IPS-18c (cell line): ENCODE measurements at regions not wholly inside any gene's neighbourhood (a gene's known extent, or its start where the extent isn't known, plus 50 kb on each side); places are given as distances from the start of the nearest gene placed in this dataset.
"Not testable (repeated sequence)": the region's sequence is repeated elsewhere in the genome, so short reads cannot be mapped to it uniquely, and the experiment has no call there.

Experiments
- H3K4me3 ChIP-seq: 2 replicates; pipeline ENCODE4 v1.7.0; 2013; ENCODE audit warnings: low read depth, mild to moderate bottlenecking, low read length, moderate library complexity; ENCODE audit not compliant: insufficient read depth
- H3K9me3 ChIP-seq: one replicate; pipeline ENCODE4 v1.6.1; 2013; ENCODE audit warnings: mild to moderate bottlenecking, low read length, moderate library complexity; ENCODE audit not compliant: control insufficient read depth, insufficient read depth

DNA sequence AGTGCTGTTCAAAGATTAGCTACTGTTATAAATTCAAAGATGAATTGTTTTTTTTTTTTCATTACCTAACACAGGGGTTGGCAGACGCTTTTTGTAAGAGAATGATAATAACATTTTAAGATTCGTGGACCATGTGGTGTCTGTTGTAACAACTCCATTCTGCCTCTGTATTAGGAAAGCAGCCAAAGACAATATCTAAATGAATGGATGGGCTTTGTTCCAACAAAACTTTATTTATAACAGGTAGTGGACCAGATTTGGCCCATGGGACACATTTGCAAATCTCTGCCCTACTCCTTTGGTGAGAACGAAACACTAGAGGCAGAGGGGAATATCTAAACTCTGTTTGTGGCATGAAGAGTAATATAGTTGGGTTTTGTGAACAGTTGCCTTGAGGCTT lies 83.6 kb upstream of the BLID start:
- H3K4me3 ChIP-seq = no peak overlapping the region

DNA sequence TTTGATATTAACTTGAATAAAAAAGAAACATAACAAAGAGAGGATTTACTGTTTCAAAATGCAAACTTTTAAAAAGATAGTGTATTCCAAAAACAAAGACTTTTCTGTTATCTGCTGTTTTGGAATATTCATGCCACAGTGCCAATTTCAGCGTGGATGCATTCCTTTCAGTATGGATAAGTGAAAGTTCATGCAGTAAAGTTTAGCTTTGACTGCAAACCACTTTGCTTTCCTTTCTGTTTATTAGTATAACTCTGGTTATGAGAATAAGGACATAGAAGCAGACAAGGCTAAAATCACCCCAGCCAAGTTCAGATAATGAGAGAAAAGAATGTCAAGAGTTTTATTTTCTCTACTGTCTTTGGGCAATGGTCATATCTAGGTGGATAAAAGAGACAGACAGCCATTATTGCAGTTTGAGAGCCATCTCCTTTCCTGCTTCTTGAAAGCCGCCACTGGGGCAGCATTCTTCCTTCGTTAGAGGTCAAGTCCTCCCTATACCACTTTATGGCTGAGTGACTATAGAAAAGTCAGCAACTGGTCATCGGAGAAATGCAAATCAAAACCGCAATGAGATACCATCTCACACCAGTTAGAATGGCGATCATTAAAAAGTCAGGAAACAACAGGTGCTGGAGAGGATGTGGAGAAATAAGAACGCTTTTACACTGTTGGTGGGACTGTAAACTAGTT lies 82.4 kb upstream of the BLID start:
- H3K9me3 ChIP-seq = no peaks in the 10 kb centered on the region
- H3K4me3 ChIP-seq = no peak overlapping the region

More for the DNA sequence above, 83.6 kb upstream of the BLID start:
- H3K9me3 ChIP-seq = no peaks in the 10 kb centered on the region

DNA sequence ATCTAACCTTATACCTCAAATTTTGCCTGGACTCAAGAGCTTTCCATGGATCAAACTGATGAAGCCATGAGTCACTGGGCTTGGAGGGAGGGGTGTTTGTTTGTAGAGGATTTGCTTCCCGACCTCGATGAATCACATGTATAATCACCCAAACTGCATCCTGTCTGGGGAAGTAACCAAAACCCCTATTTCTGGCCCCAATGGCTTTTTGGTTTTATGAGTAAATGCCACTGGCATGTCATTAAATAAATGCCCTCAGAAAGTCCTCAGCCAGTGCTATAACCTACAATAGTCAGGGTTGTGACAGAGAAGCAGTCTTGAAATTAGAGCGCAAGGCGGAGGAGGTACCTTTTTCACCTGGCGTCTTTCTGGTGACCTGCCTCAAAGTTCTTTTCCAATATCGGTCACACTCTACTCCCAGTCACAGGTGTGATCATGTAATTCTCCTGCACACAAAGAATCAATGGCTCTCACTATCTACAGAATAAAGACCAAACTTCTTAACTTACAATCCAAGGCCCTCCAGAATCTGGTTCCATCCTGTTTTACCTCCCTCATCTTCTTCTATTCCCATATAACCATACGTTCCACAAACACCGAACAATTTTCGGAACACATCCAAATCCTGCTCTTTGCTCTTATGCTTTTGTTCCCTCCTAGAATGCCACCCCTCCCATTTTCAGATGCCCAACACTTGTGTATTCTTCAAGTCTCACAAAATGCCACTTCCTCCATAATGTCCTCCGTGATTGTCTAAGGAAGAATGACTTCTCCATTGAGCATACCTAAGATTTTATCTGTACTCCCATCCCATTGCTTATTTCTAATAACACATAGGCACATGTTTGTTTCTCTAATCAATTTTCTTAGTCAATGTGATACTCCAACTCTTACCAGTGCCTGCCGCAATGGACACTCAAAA lies 81.3 kb upstream of the BLID start:
- Histone ChIP-seq H3K9me3 (no peaks in the 10 kb centered on the region), H3K4me3 (no peak overlapping the region)

DNA sequence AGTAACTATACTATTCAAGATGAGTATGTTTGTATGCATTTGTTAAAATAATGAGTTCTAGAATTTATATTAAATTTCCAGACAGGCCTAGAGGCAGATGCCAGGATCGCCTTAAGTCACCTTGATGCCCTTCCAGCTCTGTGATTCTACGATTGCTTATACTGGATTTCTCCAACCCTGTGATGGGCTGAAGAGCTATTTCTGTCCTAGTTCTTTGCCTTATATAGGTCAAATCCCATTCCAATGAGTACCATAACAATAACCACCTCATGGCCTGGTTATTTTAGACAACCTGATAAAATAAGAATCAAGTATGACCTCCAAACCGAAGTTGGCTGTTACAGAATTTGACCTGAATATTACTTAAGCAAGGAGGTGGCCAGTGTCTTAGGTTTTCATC lies 79.8 kb upstream of the BLID start:
- H3K4me3 ChIP-seq = no peak overlapping the region
- no peaks in the 10 kb centered on the region for H3K9me3 ChIP-seq

DNA sequence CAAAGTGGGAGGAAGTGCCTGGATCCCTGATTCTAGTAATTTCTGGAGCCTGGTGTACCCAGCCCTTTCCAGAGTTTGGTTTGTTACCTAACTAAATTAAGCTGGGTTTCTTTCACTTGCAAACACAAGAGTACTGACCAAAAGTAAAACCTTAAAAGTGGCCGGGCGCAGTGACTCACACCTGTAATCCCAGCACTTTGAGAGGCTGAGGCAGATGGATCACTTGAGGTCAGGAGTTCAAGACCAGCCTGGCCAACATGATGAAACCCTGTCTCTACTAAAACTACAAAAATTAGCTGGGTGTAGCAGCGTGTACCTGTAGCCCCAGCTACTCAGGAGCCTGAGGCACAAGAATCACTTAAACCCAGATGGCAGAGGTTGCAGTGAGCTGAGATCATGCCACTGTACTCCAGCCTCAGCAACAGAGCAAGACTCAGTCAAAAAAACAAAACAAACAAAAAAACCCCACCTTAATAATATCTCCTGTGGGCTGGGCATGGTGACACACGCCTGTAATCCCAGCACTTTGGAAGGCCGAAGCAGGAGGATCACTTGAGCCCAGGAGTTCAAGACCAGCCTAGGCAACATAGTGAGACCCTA lies 78.0 kb upstream of the BLID start:
- H3K4me3 ChIP-seq, H3K9me3 ChIP-seq: not testable (repeated sequence)

DNA sequence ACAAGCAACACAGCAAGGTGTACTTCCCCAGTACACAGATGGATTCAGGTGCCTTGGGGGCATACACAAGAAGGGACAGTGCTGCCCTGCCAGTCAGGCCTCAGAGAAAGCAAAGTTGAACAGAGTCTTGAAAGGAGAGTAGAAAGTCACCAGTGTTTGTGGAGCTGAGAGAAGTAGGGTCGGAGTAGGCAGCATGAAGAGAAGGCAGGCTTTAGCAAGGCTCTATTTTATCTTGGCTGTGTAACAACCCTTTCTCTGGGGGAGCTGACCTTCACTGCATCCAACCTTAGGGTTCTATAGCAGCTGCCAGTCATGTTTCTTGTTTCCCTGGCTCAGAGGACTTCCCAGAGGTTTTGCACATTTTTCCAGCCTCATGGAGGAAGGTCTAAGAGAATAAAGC lies 77.4 kb upstream of the BLID start:
- H3K4me3 ChIP-seq = no peak overlapping the region
- H3K9me3 ChIP-seq = no peaks in the 10 kb centered on the region

DNA sequence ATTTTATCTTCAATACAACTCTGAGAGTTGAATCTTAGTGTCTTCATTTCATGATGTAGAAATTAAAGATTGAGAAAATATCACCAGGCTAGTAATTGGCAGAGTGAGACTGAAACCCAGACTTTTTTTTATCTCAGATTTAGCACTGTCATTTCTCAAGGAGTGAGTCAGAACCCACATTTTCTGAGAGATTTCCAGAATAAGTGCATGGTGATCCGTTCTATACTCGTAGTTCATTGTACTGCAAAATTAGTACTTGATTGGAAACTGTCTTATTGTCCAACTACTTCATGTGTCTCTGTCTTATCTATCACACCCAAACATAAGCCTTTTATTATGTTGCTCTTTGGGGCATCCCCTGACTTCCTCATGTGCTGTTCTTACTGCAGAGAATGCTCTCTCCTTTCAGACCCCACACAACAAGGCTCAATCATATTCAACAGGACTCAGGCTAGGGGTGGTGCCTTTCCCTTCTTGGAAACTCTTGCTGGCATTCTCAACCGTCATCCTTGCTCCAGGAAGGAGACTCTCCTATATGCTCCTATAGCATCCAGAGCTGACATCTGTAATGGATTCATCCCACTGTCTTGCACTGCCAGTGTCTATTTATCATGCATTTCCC lies 76.7 kb upstream of the BLID start:
- H3K9me3 ChIP-seq = no peaks in the 10 kb centered on the region

DNA sequence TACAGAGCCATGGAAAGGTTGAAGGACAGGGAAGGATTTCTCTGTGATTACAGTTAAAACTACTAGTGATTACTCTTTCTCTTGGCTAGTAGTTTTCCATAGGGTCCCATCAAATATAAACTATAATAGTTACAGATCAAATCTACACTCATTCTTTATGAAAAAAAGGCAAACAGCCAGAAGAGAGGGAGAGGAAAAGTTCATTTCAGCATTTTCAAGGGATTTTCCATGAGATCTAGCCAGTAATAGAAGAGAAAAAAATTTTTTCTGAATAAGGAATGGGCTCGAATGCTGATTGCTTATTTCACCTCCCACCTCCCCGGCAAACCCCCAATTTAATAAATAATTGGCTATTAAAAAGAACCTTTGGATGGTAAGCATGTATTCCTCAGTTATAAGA lies 74.8 kb upstream of the BLID start:
- Histone ChIP-seq H3K4me3 (no peak overlapping the region), H3K9me3 (no peaks in the 10 kb centered on the region)

More for the DNA sequence above, 76.7 kb upstream of the BLID start:
- no peak overlapping the region for H3K4me3 ChIP-seq

GRCh38 chr11:122189229-122189628 lies 73.2 kb upstream of the BLID start:
- Histone ChIP-seq H3K4me3 (no peak overlapping the region), H3K9me3 (no peaks in the 10 kb centered on the region)

DNA sequence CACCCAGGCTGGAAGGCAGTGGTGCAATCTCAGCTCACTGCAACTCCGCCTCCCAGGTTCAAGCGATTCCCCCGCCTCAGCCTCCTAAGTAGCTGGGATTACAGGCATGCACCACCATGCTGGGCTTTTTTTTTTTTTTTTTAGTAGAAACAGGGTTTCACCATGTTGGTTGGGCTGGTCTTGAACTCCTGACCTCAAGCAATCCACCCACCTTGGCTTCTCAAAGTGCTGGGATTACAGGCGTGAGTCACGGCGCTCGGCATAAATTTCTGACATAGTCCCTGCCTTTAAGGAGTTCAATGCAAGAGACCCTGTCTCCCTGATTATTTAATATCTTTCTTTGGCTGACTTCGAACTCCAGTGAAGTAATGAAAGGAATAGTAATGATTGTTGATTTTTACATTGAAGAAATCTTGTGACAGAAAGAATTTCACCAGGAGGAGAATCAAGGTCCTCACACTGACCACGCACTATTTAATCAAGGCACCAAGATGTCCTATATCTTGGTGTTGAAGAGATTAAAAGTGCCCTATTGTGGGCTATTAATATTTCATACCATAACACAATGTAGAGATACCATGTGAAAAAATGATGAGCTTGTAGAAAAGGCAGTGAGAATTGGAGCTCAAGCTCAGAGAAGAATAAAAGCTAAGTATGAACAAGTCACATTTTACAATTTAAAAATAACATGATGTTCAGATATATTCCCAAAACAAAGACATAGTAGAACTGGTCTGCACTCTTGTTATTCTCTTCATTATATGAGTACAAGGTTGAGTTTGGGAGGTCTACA lies 71.6 kb upstream of the BLID start:
- no peaks in the 10 kb centered on the region for H3K9me3 ChIP-seq
- no peak overlapping the region for H3K4me3 ChIP-seq

GRCh38 chr11:122186439-122187080 lies 70.5 kb upstream of the BLID start:
- no peak overlapping the region for H3K4me3 ChIP-seq
- H3K9me3 ChIP-seq = no peaks in the 10 kb centered on the region

GRCh38 chr11:122183933-122184332 lies 67.9 kb upstream of the BLID start:
- Histone ChIP-seq H3K9me3 (no peaks in the 10 kb centered on the region), H3K4me3 (no peak overlapping the region)

DNA sequence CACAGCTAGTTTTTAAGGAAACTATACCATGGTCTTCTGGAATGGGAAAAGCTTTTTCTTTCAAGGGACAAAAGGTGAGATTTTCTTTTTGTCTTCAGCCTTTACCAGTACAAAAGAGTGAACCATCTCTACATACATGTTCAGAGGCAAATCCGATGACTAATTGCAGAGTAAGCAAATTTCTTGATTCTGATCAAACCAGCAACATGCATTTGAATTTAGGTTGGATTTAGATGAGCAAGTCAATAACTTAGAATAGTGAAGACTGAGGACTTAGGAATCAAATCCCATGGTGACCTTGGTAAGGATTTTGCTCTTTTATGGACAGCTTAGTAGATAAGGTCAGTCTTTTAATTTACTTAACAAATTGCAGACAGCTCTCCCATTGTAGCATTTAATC lies 65.9 kb upstream of the BLID start:
- H3K4me3 ChIP-seq = no peak overlapping the region
- no peaks in the 10 kb centered on the region for H3K9me3 ChIP-seq

DNA sequence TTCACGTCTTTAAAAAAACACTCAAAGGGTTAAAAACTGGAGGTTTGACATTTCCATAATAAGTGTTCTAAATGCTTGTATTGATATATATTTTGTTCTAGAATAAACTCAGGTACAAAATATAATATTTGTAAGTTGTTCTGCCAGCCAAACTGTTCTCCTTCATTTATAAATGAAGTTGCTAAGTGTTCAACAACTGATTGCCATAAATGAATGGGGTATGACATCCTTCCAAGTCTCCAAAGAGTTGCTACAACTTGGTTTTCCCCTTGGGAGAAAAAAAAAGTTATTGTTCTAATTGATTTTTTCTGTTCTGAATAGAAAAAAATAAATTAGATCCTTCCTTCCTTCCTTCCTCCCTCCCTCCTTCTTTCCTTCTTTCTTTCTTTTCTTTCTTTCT lies 65.4 kb upstream of the BLID start:
- Histone ChIP-seq H3K9me3 (no peaks in the 10 kb centered on the region), H3K4me3 (no peak overlapping the region)

DNA sequence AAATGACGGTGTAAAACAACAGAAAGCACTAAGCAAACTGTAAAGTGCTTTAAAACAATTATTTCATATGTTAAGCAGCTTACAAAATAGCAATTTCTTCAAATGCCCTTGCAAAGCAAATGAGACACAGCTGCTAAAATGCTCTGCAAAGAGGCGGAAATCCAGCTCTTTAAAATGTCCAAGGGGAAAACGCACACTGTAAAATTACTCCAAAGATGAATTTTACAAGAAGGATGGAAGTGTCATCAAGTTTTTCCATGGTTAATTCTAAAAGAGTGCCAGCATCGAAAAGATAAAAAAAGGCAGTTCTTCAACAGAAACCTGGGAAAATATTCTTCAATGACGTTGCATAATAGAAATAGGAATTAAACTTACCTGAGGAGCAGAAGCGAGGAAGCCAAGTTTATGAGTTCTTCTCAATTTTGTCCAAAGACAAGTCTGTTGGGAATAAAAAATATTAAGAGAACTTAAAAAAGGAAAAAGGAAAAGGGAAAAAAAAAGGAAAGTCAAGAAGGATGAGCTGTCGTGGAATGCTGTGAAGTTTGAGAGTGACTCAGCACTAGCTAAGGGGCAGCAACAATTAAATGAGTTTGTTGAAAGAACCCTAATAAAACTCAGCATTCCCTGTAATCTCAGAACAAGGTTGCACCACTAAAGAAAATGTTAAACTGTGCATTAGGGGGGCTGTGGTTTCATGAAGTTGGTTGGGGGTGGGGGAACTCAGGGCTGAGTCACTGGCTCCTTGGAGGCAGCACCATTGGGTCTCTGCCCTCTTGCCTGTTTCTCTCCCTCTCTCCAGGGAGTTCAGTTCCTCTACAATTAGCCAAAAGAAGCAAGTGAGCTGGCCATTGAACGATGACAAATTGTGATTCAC lies 64.2 kb upstream of the BLID start:
- Histone ChIP-seq H3K9me3 (no peaks in the 10 kb centered on the region), H3K4me3 (no peak overlapping the region)

DNA sequence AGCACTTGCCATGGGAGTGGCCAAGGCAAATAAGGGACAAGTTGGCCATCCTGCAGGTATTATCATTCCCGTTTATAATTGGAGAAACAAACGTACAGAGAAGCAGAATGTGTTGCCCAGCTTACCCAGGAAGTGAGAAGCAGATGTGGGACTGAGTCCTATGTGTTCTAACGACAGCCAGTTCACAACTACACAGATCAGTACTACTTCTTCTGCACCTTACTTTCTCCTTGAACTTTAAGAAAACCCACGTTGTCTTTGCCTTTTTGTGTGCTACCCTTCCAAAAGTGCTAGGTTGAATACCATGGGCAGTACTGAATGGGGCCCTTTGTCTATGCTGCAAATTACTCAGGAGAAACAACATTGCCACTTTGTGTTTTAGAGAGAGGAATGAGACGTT lies 62.8 kb upstream of the BLID start:
- Histone ChIP-seq H3K4me3 (no peak overlapping the region), H3K9me3 (no peaks in the 10 kb centered on the region)
